Activated T-helper 1 cell treated with anti-CD3 and anti-CD28 coated beads, Interleukin-12 subunit alpha, Interleukin-12 subunit beta, Interleukin-2, Interleukin-4 antibody, amounts not matched to agents 30 ng/mL and 10 ng/mL and 1 ng/mL, durations not matched to agents 14 hours and 24 hours and 36 hours (primary cell): ENCODE measurements at regions not wholly inside any gene's neighbourhood (a gene's known extent, or its start where the extent isn't known, plus 50 kb on each side); places are given as distances from the start of the nearest gene placed in this dataset.

ENCODE experiments used
- DNase-seq: peaks from one replicate; pipeline ENCODE4 v3.0.0; 2021; ENCODE audit warnings: low spot score
- H3K27ac Mint-ChIP-seq: one replicate; pipeline ENCODE4 v1.8.0; 2021; ENCODE audit warnings: mild to moderate bottlenecking, mixed read lengths
- H3K27me3 Mint-ChIP-seq: one replicate; pipeline ENCODE4 v1.8.0; 2022; ENCODE audit warnings: mild to moderate bottlenecking, moderate library complexity, mixed read lengths; ENCODE audit not compliant: insufficient read depth
- H3K36me3 Mint-ChIP-seq: one replicate; pipeline ENCODE4 v1.8.0; 2021; ENCODE audit warnings: low read depth, mixed read lengths
- H3K4me1 Mint-ChIP-seq: one replicate; pipeline ENCODE4 v1.8.0; 2021; ENCODE audit warnings: low read depth, mixed read lengths
- H3K4me3 Mint-ChIP-seq: one replicate; pipeline ENCODE4 v1.8.0; 2021; ENCODE audit warnings: mild to moderate bottlenecking, moderate library complexity, mixed read lengths
- H3K9me3 Mint-ChIP-seq: one replicate; pipeline ENCODE4 v1.8.0; 2021; ENCODE audit warnings: mixed read lengths
- intact Hi-C: fragments of 100-400 bp; cut with micrococcal nuclease; formaldehyde crosslinking; loops from one replicate; pipeline ENCODE4 v1.15.1; 2024

GRCh38 chr2:150542172-150542571 lies 54.7 kb upstream of the RND3 start:
- no peaks in the 10 kb centered on the region for H3K4me1 Mint-ChIP-seq

GRCh38 chr2:150538651-150539201 lies 51.3 kb upstream of the RND3 start:
- peaks cover 12% of the 10 kb centered on the region for H3K9me3 Mint-ChIP-seq
- intact Hi-C loops, result no loop called here
- no peaks in the 10 kb centered on the region for H3K27me3 Mint-ChIP-seq
- H3K36me3 Mint-ChIP-seq, result no peaks in the 10 kb centered on the region
- no peak overlapping the region for H3K4me3 Mint-ChIP-seq
- H3K27ac Mint-ChIP-seq, result no peak overlapping the region
- no peaks in the 10 kb centered on the region for H3K4me1 Mint-ChIP-seq
- no peak for DNase-seq

More at GRCh38 chr2:150542172-150542571, 54.7 kb upstream of the RND3 start:
- peaks cover 5% of the 10 kb centered on the region for H3K9me3 Mint-ChIP-seq
- DNase-seq, result no peak
- H3K36me3 Mint-ChIP-seq, result no peaks in the 10 kb centered on the region
- H3K27ac Mint-ChIP-seq, result no peak overlapping the region
- H3K4me3 Mint-ChIP-seq, result no peak overlapping the region
- no peaks in the 10 kb centered on the region for H3K27me3 Mint-ChIP-seq
- intact Hi-C loops, result no loop called here
